ENCODE measurements at regions not wholly inside any gene's neighbourhood (a gene's known extent, or its start where the extent isn't known, plus 50 kb on each side); places are given as distances from the start of the nearest gene placed in this dataset.

- BruUV-seq (replicated peaks), result no TSS peak
Measured at GRCh38 chr16:73226675-73227074, 178.7 kb upstream of the ZFHX3 start.

GRCh38 chr16:73225983-73226382, 178.1 kb upstream of the ZFHX3 start:
- POLR2A ChIA-PET, result no interaction called here
- Histone ChIP-seq H3K36me3 (ENCODE audit: control insufficient read depth in 1 of 2, insufficient read depth in 2 of 2, low read length in 2 of 2) (no peaks in the 10 kb centered on the region), H3K27ac (ENCODE audit: low read depth, low read length) (no peak overlapping the region), H3K9me3 (ENCODE audit: control insufficient read depth in 1 of 2, insufficient read depth in 1 of 2, low read depth in 1 of 2, low read length in 2 of 2) (no peaks in the 10 kb centered on the region), H3K4me2 (ENCODE audit: low read length) (no peak overlapping the region), H3K79me2 (ENCODE audit: insufficient read depth, low read length) (no peaks in the 10 kb centered on the region), H3K4me3 (replicated peaks in 1 of 2; ENCODE audit: low read depth in 1 of 2, low read length in 2 of 2) (no peak overlapping the region), H2AFZ (ENCODE audit: low read depth, low read length, poor library complexity, severe bottlenecking) (no peak overlapping the region), H3K27me3 (ENCODE audit: insufficient read depth, low read length) (no peaks in the 10 kb centered on the region), H3K9ac (ENCODE audit: low read length) (no peak overlapping the region), H4K20me1 (ENCODE audit: insufficient read depth) (no peaks in the 10 kb centered on the region), H3K9me2 (ENCODE audit: insufficient read depth) (no peaks in the 10 kb centered on the region), H3K4me1 (ENCODE audit: control insufficient read depth in 1 of 2, insufficient read depth in 2 of 2, low read length in 2 of 2) (no peaks in the 10 kb centered on the region)
- no peak for DNase-seq (ENCODE audit: low read depth, low spot score)
- ATAC-seq, result no peak
- BruUV-seq (replicated peaks), result no TSS peak
- CTCF ChIA-PET, result no interaction called here
- intact Hi-C loops (cut with micrococcal nuclease), result no loop called here
- RAD21 ChIA-PET (ENCODE audit: low non-redundant PET in 1 of 2, low total read pairs in 2 of 2, uncharacterized antibody in 2 of 2, unreplicated experiment in 2 of 2), result no interaction called here
- TF ChIP-seq ZBTB33 (IDR thresholded peaks at IDR 0.05; ENCODE audit: extremely low read depth, insufficient replicate concordance, low read length), result no peak
- no peak for TF ChIP-seq RAD21 (IDR thresholded peaks at IDR 0.05; ENCODE audit: low read depth)
- no peak for TF ChIP-seq FOSL1 (IDR thresholded peaks at IDR 0.05; ENCODE audit: low read depth)
- TF ChIP-seq TCF7L2 (IDR thresholded peaks at IDR 0.05; ENCODE audit: borderline replicate concordance, extremely low read depth, insufficient read depth, insufficient read length), result no peak
- TF ChIP-seq POLR2A (IDR thresholded peaks at IDR 0.05; ENCODE audit: borderline replicate concordance, extremely low read depth, insufficient read depth, insufficient read length), result no peak
- no peak for TF ChIP-seq EZH2 (IDR thresholded peaks at IDR 0.05)
- TF ChIP-seq EGR1 (IDR thresholded peaks at IDR 0.05; ENCODE audit: low read depth), result no peak
- TF ChIP-seq CTCF (IDR thresholded peaks at IDR 0.05 in 2 of 3, conservative IDR thresholded peaks at IDR 0.05 in 1 of 3; ENCODE audit: borderline replicate concordance in 1 of 3, insufficient read depth in 1 of 3, low read depth in 2 of 3, low read length in 2 of 3), result no peak
- no peak for TF ChIP-seq ELF1 (IDR thresholded peaks at IDR 0.05; ENCODE audit: borderline replicate concordance, low read depth)
- no peak for TF ChIP-seq YY1 (IDR thresholded peaks at IDR 0.05; ENCODE audit: extremely low read depth, insufficient replicate concordance, low read depth, low read length)

More at GRCh38 chr16:73226675-73227074, 178.7 kb upstream of the ZFHX3 start:
- no peaks in the 10 kb centered on the region for H3K9me3 ChIP-seq (ENCODE audit: control insufficient read depth in 1 of 2, insufficient read depth in 1 of 2, low read depth in 1 of 2, low read length in 2 of 2)
- H3K27ac ChIP-seq (ENCODE audit: low read depth, low read length), result no peak overlapping the region
- H2AFZ ChIP-seq (ENCODE audit: low read depth, low read length, poor library complexity, severe bottlenecking), result no peak overlapping the region
- RAD21 ChIA-PET (ENCODE audit: low non-redundant PET in 1 of 2, low total read pairs in 2 of 2, uncharacterized antibody in 2 of 2, unreplicated experiment in 2 of 2), result no interaction called here
- DNase-seq (ENCODE audit: low read depth, low spot score), result no peak
- H3K27me3 ChIP-seq (ENCODE audit: insufficient read depth, low read length), result no peaks in the 10 kb centered on the region
- intact Hi-C loops (cut with micrococcal nuclease), result no loop called here
- no peak overlapping the region for H3K4me2 ChIP-seq (ENCODE audit: low read length)
- no peaks in the 10 kb centered on the region for H3K79me2 ChIP-seq (ENCODE audit: insufficient read depth, low read length)
- ATAC-seq, result no peak
- H3K36me3 ChIP-seq (ENCODE audit: control insufficient read depth in 1 of 2, insufficient read depth in 2 of 2, low read length in 2 of 2), result no peaks in the 10 kb centered on the region
- no peak overlapping the region for H3K9ac ChIP-seq (ENCODE audit: low read length)
- H3K4me3 ChIP-seq (replicated peaks in 1 of 2; ENCODE audit: low read depth in 1 of 2, low read length in 2 of 2), result no peak overlapping the region
- no peaks in the 10 kb centered on the region for H3K4me1 ChIP-seq (ENCODE audit: control insufficient read depth in 1 of 2, insufficient read depth in 2 of 2, low read length in 2 of 2)
- no peaks in the 10 kb centered on the region for H4K20me1 ChIP-seq (ENCODE audit: insufficient read depth)
- CTCF ChIA-PET, result no interaction called here
- TF ChIP-seq ATF3 (IDR thresholded peaks at IDR 0.05), result no peak
- TF ChIP-seq JUND (IDR thresholded peaks at IDR 0.05), result no peak
- no peak for TF ChIP-seq CBX3 (IDR thresholded peaks at IDR 0.05; ENCODE audit: low read depth)
- no peak for TF ChIP-seq EZH2phosphoT487 (IDR thresholded peaks at IDR 0.05; ENCODE audit: borderline replicate concordance)
- no peaks in the 10 kb centered on the region for H3K9me2 ChIP-seq (ENCODE audit: insufficient read depth)
- POLR2A ChIA-PET, result no interaction called here
